Neural progenitor cell (in vitro differentiated cells): ENCODE measurements at regions not wholly inside any gene's neighbourhood (a gene's known extent, or its start where the extent isn't known, plus 50 kb on each side); places are given as distances from the start of the nearest gene placed in this dataset.
A peak's percentile ranks its signal among the peaks of the same experiment; 100 is the strongest.

Experiments
- DNase-seq: peaks from one replicate; pipeline ENCODE4 v3.0.0-alpha.2; 2016; ENCODE audit warnings: low spot score
- H2AFZ ChIP-seq: fragments of 200-600 bp; sonication (generic); replicated peaks from 2 replicates; pipeline ENCODE4 v1.6.1; 2016; ENCODE audit warnings: antibody characterized with exemption
- H3F3A ChIP-seq: fragments of 200-600 bp; sonication (generic); 2 replicates; pipeline ENCODE4 v1.6.1; 2016; ENCODE audit warnings: antibody characterized with exemption, low read depth
- H3K27ac ChIP-seq: fragments of 200-600 bp; sonication (generic); 2 replicates; pipeline ENCODE4 v1.5.1; 2016; ENCODE audit warnings: mild to moderate bottlenecking
- H3K27me3 ChIP-seq: fragments of 200-600 bp; sonication (generic); 2 replicates; pipeline ENCODE4 v1.6.1; 2016; ENCODE audit warnings: mild to moderate bottlenecking, moderate library complexity
- H3K36me3 ChIP-seq: fragments of 200-600 bp; sonication (generic); 2 replicates; pipeline ENCODE4 v1.5.1; 2016
- H3K4me1 ChIP-seq: fragments of 200-600 bp; sonication (generic); 2 replicates; pipeline ENCODE4 v1.6.1; 2016; ENCODE audit warnings: mixed run types
- H3K4me2 ChIP-seq: fragments of 200-600 bp; sonication (generic); 2 replicates; pipeline ENCODE4 v1.6.1; 2016
- H3K4me3 ChIP-seq: fragments of 200-600 bp; sonication (generic); 2 replicates; pipeline ENCODE4 v1.5.1; 2016
- H3K79me2 ChIP-seq: fragments of 200-600 bp; sonication (generic); 2 replicates; pipeline ENCODE4 v1.6.1; 2016; ENCODE audit warnings: low read depth
- H3K9ac ChIP-seq: fragments of 200-600 bp; sonication (generic); 2 replicates; pipeline ENCODE4 v1.6.1; 2016
- H3K9me3 ChIP-seq: fragments of 200-600 bp; sonication (generic); 2 replicates; pipeline ENCODE4 v1.5.1; 2016; ENCODE audit warnings: low read depth
- H4K20me1 ChIP-seq: fragments of 200-600 bp; sonication (generic); 2 replicates; pipeline ENCODE4 v1.6.1; 2016; ENCODE audit warnings: low read depth
- H3K27ac Mint-ChIP-seq: 3 replicates; pipeline ENCODE4 v1.8.0; 2021; ENCODE audit warnings: mixed read lengths
- H3K27me3 Mint-ChIP-seq: 2 replicates; pipeline ENCODE4 v1.8.0; 2022; ENCODE audit warnings: low read depth, mild to moderate bottlenecking, inconsistent platforms, moderate library complexity, mixed read lengths; ENCODE audit not compliant: insufficient read depth
- H3K36me3 Mint-ChIP-seq: 3 replicates; pipeline ENCODE4 v1.8.0; 2021; ENCODE audit warnings: mixed read lengths
- H3K4me1 Mint-ChIP-seq: 3 replicates; pipeline ENCODE4 v1.8.0; 2021; ENCODE audit warnings: mixed read lengths
- H3K4me3 Mint-ChIP-seq: 3 replicates; pipeline ENCODE4 v1.8.0; 2021; ENCODE audit warnings: mild to moderate bottlenecking, moderate library complexity, mixed read lengths
- H3K9me3 Mint-ChIP-seq: 3 replicates; pipeline ENCODE4 v1.8.0; 2020; ENCODE audit warnings: mixed read lengths
- EZH2 ChIP-seq: fragments of 200-600 bp; sonication (generic); IDR thresholded peaks from 2 replicates; pipeline ENCODE4 v1.6.1; 2017; ENCODE audit warnings: antibody characterized with exemption, mild to moderate bottlenecking, moderate library complexity
- EZH2phosphoT487 ChIP-seq: fragments of 200-600 bp; sonication (generic); IDR thresholded peaks from 2 replicates; pipeline ENCODE4 v1.6.1; 2017; ENCODE audit warnings: antibody characterized with exemption
- TF ChIP-seq, protein P1 (sequence below): fragments of 200-600 bp; sonication (generic); IDR thresholded peaks from 2 replicates; pipeline ENCODE4 v1.5.1; 2017; ENCODE audit warnings: antibody characterized with exemption, mild to moderate bottlenecking

DNA sequence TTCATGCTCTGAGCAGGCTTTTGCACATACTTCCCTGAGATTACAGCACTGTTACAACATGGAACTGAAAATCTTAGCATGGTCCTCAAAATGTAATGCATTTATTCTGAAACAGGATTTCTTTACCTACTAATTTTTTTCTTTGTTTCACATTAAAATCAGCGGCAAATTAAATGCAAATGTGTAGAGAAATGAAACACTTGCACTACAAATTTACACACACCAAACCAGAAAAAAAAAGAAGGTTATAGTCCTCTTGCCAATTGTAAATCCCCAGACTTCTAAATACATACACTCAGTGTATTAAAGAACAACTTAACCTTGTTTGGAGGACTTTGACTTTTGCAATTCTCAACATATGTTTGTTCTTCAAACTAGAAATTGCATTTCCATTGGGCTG, 210.9 kb upstream of the TBX18 start:
- Mint-ChIP-seq H3K36me3 (no peaks in the 10 kb centered on the region), H3K4me1 (no peaks in the 10 kb centered on the region), H3K4me3 (no peak overlapping the region), H3K9me3 (no peaks in the 10 kb centered on the region), H3K27me3 (no peaks in the 10 kb centered on the region), H3K27ac (no peak overlapping the region)
- no peaks in the 10 kb centered on the region for H3K79me2 ChIP-seq
- H3K9me3 ChIP-seq: no peaks in the 10 kb centered on the region
- no peaks in the 10 kb centered on the region for H3K4me1 ChIP-seq
- no peak for DNase-seq
- no peak for TF ChIP-seq EZH2
- TF ChIP-seq, protein P1, sequence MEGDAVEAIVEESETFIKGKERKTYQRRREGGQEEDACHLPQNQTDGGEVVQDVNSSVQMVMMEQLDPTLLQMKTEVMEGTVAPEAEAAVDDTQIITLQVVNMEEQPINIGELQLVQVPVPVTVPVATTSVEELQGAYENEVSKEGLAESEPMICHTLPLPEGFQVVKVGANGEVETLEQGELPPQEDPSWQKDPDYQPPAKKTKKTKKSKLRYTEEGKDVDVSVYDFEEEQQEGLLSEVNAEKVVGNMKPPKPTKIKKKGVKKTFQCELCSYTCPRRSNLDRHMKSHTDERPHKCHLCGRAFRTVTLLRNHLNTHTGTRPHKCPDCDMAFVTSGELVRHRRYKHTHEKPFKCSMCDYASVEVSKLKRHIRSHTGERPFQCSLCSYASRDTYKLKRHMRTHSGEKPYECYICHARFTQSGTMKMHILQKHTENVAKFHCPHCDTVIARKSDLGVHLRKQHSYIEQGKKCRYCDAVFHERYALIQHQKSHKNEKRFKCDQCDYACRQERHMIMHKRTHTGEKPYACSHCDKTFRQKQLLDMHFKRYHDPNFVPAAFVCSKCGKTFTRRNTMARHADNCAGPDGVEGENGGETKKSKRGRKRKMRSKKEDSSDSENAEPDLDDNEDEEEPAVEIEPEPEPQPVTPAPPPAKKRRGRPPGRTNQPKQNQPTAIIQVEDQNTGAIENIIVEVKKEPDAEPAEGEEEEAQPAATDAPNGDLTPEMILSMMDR: no peak
- no peak for TF ChIP-seq EZH2phosphoT487
- no peak overlapping the region for H3K4me3 ChIP-seq
- no peaks in the 10 kb centered on the region for H3F3A ChIP-seq
- H3K4me2 ChIP-seq: no peak overlapping the region
- H3K9ac ChIP-seq: no peak overlapping the region
- H3K36me3 ChIP-seq: no peaks in the 10 kb centered on the region
- no peak overlapping the region for H2AFZ ChIP-seq
- H4K20me1 ChIP-seq: no peaks in the 10 kb centered on the region
- no peaks in the 10 kb centered on the region for H3K27me3 ChIP-seq
- no peak overlapping the region for H3K27ac ChIP-seq

DNA sequence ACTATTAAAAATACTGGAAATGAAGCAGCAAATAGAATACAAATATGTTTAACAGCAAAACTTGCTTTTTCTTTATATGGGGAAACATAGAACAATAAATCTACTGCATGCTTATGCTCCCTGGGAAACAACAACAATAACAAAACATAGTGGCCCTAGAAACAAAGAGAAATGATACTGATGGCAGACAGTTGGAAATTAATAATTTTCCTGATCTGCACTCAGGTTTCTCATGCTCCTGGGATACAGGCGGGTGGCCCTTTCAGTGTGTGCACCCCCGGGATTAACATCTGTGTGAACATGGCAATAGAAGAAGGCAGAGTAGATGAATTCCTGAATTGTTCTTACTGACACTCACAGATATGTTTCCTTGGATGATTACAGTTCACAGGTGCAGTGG, 209.2 kb upstream of the TBX18 start:
- Histone ChIP-seq H3K27me3 (no peaks in the 10 kb centered on the region), H3F3A (no peaks in the 10 kb centered on the region), H2AFZ (no peak overlapping the region), H3K4me2 (no peak overlapping the region), H3K27ac (no peak overlapping the region), H4K20me1 (no peaks in the 10 kb centered on the region), H3K9me3 (no peaks in the 10 kb centered on the region), H3K9ac (no peak overlapping the region), H3K36me3 (no peaks in the 10 kb centered on the region), H3K4me3 (no peak overlapping the region), H3K79me2 (no peaks in the 10 kb centered on the region), H3K4me1 (no peaks in the 10 kb centered on the region)
- Mint-ChIP-seq H3K27me3 (no peaks in the 10 kb centered on the region), H3K27ac (no peak overlapping the region), H3K36me3 (no peaks in the 10 kb centered on the region), H3K9me3 (no peaks in the 10 kb centered on the region), H3K4me3 (no peak overlapping the region), H3K4me1 (no peaks in the 10 kb centered on the region)
- no peak for DNase-seq
- TF ChIP-seq, protein P1: no peak
- TF ChIP-seq EZH2phosphoT487 (no peak), EZH2 (no peak)

DNA sequence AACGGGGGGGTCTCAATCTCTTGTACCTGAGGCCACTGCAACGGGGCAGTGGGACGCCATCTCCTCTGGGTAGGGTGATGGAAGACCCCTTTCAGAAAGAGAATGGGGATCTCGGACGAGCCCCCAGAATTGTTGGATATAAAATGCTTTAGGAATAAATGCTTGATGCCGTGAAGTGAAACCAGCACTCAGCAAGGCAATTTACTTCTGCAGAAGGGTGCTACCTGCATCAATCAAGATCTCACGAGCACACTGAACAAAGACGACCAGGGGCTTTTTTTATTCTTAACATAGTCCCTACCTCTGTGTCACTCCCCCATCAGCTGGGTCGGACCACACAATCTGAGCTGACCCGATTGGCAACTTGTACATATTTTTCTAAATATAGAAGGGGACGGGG, 203.6 kb upstream of the TBX18 start:
- no peaks in the 10 kb centered on the region for H3F3A ChIP-seq
- peak overlapping the region; percentile 92 for H2AFZ ChIP-seq
- peak overlapping the region; percentile 51 for H3K4me2 ChIP-seq
- H3K4me3 ChIP-seq: peak overlapping the region; percentile 28
- TF ChIP-seq, protein P1: no peak
- TF ChIP-seq EZH2phosphoT487 (no peak), EZH2 (no peak)
- H3K27me3 Mint-ChIP-seq: peaks cover 2% of the 10 kb centered on the region
- no peak overlapping the region for H3K27ac Mint-ChIP-seq
- H4K20me1 ChIP-seq: no peaks in the 10 kb centered on the region
- H3K4me1 Mint-ChIP-seq: no peaks in the 10 kb centered on the region
- H3K9me3 ChIP-seq: no peaks in the 10 kb centered on the region
- no peak overlapping the region for H3K4me3 Mint-ChIP-seq
- no peaks in the 10 kb centered on the region for H3K36me3 ChIP-seq
- no peak overlapping the region for H3K27ac ChIP-seq
- H3K36me3 Mint-ChIP-seq: no peaks in the 10 kb centered on the region
- H3K79me2 ChIP-seq: no peaks in the 10 kb centered on the region
- no peaks in the 10 kb centered on the region for H3K27me3 ChIP-seq
- no peak overlapping the region for H3K9ac ChIP-seq
- peaks cover 3% of the 10 kb centered on the region for H3K9me3 Mint-ChIP-seq
- no peak for DNase-seq
- no peaks in the 10 kb centered on the region for H3K4me1 ChIP-seq

DNA sequence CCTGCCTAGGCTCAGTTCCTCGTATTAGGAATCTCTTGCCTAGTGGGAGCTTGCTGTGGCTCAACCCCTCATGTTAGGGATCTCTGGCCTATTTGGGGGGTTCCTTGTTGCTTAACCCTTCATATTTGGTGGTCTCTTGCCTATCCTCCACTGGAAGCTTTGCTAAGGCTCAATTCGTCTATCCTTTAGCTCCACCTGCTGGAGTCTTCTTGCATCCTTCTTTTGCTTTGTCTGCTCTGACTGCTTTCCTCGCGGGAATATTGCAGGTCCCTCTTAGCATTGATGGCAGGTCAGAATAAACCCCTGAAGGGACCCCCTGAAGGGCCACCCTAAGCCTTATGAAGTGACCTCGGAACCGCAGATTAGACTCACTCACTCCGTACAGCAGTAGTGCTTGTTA, 203.0 kb upstream of the TBX18 start:
- Histone ChIP-seq H3K4me3 (peak overlapping the region; percentile 28), H3F3A (no peaks in the 10 kb centered on the region), H4K20me1 (no peaks in the 10 kb centered on the region), H3K4me1 (no peaks in the 10 kb centered on the region), H3K27me3 (no peaks in the 10 kb centered on the region), H3K27ac (no peak overlapping the region), H2AFZ (peak overlapping the region; percentile 92), H3K9ac (no peak overlapping the region), H3K79me2 (no peaks in the 10 kb centered on the region), H3K36me3 (no peaks in the 10 kb centered on the region), H3K4me2 (peak overlapping the region; percentile 51), H3K9me3 (no peaks in the 10 kb centered on the region)
- Mint-ChIP-seq H3K27ac (no peak overlapping the region), H3K27me3 (peaks cover 2% of the 10 kb centered on the region), H3K4me3 (no peak overlapping the region), H3K36me3 (no peaks in the 10 kb centered on the region), H3K9me3 (peaks cover 3% of the 10 kb centered on the region), H3K4me1 (no peaks in the 10 kb centered on the region)
- TF ChIP-seq EZH2phosphoT487 (no peak), EZH2 (no peak)
- TF ChIP-seq, protein P1: peak; percentile 82
- DNase-seq: peak; percentile 81
